AG04450 (cell line): ENCODE measurements at regions not wholly inside any gene's neighbourhood (a gene's known extent, or its start where the extent isn't known, plus 50 kb on each side); places are given as distances from the start of the nearest gene placed in this dataset.

Experiments
- CTCF ChIA-PET: fragments of 300-600, 350-600 bp; formaldehyde crosslinking; extraction: SDS; loops from one replicate; lab custom pipeline; 2022; ENCODE audit warnings: antibody characterized with exemption, inconsistent platforms; lab: Charles Lee
- POLR2A ChIA-PET: fragments of 350-600 bp; formaldehyde crosslinking; extraction: SDS; loops from one replicate; lab custom pipeline; 2021; ENCODE audit warnings: antibody characterized with exemption, inconsistent platforms; lab: Yijun Ruan, JAX
- DNase-seq: peaks from one replicate; pipeline ENCODE4 v3.0.0-alpha.2; 2011; ENCODE audit warnings: low read depth, low spot score
- H3K27ac ChIP-seq: one replicate; pipeline ENCODE4 v1.5.1; 2012; ENCODE audit warnings: low read depth, low read length, control low read depth
- H3K27me3 ChIP-seq: one replicate; pipeline ENCODE4 v1.6.0; 2012; ENCODE audit warnings: low read length; ENCODE audit not compliant: control insufficient read depth, insufficient read depth
- H3K4me3 ChIP-seq: 2 replicates; pipeline ENCODE4 v1.5.1; 2011; ENCODE audit warnings: mild to moderate bottlenecking, low read depth, low read length, control low read depth
- H3K9me3 ChIP-seq: 2 replicates; pipeline ENCODE4 v1.5.1; 2012; ENCODE audit warnings: low read length; ENCODE audit not compliant: control insufficient read depth, insufficient read depth
- TF ChIP-seq, protein P1 (sequence below): IDR thresholded peaks from 2 replicates; pipeline ENCODE4 v1.5.1; 2011; ENCODE audit warnings: low read depth, low read length, control low read depth, inconsistent platforms

DNA sequence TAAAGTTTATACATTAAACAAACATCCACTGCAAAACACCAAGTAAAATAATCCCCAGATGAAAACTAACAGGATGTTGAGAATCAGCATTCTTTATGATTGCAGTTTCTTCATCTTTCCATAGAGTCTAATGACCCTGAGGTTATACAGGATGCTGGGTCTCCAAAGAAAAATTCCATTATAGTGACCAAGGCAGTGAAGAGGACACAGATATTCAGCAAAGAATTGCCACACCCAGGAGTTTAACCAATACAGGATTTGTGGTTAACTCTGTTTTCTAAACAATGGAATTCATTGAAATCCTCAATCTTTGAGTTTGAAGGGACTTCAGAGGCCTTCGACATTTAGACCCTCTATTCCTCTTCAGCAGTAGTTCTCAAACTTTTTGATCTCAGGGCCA lies 76.2 kb upstream of the ESX1 start:
- no peak overlapping the region for H3K27ac ChIP-seq
- POLR2A ChIA-PET: interaction anchor here (0.6 kb wide), 1 partner anchor 1672 kb away, joined by 6 read pairs; no protein-coding TSS in a partner anchor

DNA sequence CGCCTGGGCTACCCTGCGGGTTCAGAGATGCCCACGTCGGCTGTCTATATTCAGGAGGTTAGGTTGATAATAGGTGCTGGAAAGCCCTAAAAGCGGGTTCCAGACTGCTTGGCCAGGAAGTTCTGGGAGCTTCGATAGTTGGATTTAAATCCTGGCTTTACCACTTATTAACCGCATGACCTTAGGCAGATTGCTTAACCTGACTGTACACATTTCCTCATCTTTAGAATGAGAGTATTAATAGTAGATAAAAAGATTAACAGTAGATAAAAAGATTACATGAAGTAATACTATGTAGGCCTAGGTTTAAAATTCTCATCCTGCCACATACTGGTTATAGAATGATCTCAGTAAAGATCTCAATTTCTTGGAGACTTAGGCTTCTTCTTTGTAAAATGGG lies 75.0 kb upstream of the ESX1 start:
- ChIA-PET CTCF (no interaction called here), POLR2A (no interaction called here)
- H3K27me3 ChIP-seq: no peaks in the 10 kb centered on the region
- TF ChIP-seq, protein P1, sequence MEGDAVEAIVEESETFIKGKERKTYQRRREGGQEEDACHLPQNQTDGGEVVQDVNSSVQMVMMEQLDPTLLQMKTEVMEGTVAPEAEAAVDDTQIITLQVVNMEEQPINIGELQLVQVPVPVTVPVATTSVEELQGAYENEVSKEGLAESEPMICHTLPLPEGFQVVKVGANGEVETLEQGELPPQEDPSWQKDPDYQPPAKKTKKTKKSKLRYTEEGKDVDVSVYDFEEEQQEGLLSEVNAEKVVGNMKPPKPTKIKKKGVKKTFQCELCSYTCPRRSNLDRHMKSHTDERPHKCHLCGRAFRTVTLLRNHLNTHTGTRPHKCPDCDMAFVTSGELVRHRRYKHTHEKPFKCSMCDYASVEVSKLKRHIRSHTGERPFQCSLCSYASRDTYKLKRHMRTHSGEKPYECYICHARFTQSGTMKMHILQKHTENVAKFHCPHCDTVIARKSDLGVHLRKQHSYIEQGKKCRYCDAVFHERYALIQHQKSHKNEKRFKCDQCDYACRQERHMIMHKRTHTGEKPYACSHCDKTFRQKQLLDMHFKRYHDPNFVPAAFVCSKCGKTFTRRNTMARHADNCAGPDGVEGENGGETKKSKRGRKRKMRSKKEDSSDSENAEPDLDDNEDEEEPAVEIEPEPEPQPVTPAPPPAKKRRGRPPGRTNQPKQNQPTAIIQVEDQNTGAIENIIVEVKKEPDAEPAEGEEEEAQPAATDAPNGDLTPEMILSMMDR: no peak
- H3K4me3 ChIP-seq: no peak overlapping the region
- no peak overlapping the region for H3K27ac ChIP-seq
- no peaks in the 10 kb centered on the region for H3K9me3 ChIP-seq
- DNase-seq: no peak

More for the DNA sequence above, 76.2 kb upstream of the ESX1 start:
- TF ChIP-seq, protein P1: no peak
- H3K9me3 ChIP-seq: no peaks in the 10 kb centered on the region
- no peaks in the 10 kb centered on the region for H3K27me3 ChIP-seq
- CTCF ChIA-PET: interaction anchor here (0.6 kb wide), 2 partner anchors 13 to 163 kb away, joined by 3 read pairs; no protein-coding TSS in a partner anchor
- no peak for DNase-seq
- no peak overlapping the region for H3K4me3 ChIP-seq

DNA sequence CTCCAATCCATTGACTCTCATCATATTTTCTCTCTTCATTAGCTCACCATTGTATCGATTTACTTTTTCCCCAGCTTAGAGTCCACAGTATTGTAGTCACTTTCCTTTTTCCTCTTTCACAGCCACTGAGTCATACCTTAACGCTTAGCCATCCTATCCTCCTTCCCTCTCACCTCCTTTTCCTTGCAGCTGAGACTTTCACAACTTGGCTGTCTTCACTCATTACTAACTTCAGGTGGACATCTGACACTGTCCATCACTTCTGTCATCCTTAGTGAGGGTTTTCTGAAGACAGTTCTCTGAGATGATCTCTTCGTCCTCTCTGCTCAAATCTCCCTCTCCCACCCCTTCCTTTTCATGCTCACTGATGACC lies 70.5 kb upstream of the ESX1 start:
- ChIA-PET POLR2A (no interaction called here), CTCF (interaction anchor here (3.0 kb wide), 1 partner anchor 16 kb away, joined by 7 read pairs; no protein-coding TSS in a partner anchor)
- H3K27me3 ChIP-seq: no peaks in the 10 kb centered on the region
- H3K4me3 ChIP-seq: no peak overlapping the region
- no peak for DNase-seq
- H3K9me3 ChIP-seq: no peaks in the 10 kb centered on the region
- TF ChIP-seq, protein P1: no peak
- H3K27ac ChIP-seq: no peak overlapping the region

DNA sequence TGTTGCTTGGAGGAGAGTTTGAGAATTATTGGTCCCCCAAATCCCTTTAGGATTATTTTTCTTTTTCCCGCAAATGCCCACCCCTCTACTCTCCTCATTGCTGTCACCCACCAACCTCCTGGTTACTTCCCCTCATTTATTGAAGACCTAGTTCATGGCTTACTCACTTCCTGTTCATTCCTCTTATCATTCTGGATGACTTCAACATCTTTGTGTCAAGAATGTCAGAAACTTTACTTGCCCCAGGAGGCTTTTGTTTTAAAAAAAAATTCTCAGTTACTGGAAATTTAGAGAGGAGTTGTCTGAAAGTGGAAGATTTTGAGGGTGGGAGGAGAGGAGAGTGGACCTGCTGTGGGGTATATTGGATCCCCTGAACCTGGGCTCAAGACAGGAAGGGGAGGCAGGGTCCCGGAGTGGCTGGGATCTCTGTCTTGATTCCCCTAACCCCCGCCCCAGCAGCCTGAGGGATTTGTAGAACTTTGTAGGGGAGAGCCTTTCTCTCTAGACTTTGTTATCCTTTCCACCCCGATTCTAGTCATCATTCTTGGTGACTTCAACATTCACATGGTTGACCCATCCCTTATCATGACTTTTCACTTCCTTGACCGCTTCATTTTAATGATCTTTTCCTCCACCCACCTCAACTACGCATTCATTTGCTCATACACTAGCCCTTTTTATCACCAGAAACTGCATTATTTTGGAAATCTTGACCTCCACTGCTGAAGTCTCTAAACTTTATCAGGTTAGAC lies 69.9 kb upstream of the ESX1 start:
- POLR2A ChIA-PET: no interaction called here
- H3K27me3 ChIP-seq: no peaks in the 10 kb centered on the region
- H3K27ac ChIP-seq: no peak overlapping the region
- CTCF ChIA-PET: interaction anchor here (3.0 kb wide), 1 partner anchor 15 kb away, joined by 7 read pairs; no protein-coding TSS in a partner anchor
- no peak for DNase-seq
- TF ChIP-seq, protein P1: no peak
- no peaks in the 10 kb centered on the region for H3K9me3 ChIP-seq
- H3K4me3 ChIP-seq: no peak overlapping the region

DNA sequence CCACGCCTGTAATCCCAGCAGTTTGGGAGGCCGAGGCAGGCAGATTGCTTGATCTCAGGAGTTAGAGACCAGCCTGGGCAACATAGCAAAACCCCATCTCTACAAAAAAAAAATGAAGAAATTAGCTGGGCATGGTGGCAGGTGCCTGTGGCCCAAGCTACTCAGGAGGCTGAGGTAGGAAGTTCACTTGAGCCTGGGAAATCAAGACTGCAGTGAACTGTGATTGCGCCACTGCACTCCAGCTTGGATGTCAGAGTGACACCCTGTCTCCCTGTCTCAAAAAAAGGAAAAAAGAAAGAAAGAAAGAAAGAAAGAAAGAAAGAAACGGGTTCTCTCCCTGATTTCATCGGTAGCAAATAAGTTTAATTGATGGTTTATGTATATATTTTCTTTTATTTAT lies 64.6 kb upstream of the ESX1 start:
- Histone ChIP-seq H3K27me3 (no peaks in the 10 kb centered on the region), H3K4me3 (no peak overlapping the region), H3K9me3 (no peaks in the 10 kb centered on the region), H3K27ac (no peak overlapping the region)
- no peak for DNase-seq
- ChIA-PET CTCF (interaction anchor here (1.1 kb wide), 1 partner anchor 10 kb away, joined by 3 read pairs; no protein-coding TSS in a partner anchor), POLR2A (no interaction called here)
- TF ChIP-seq, protein P1: no peak
